ENCODE measurements at regions not wholly inside any gene's neighbourhood (a gene's known extent, or its start where the extent isn't known, plus 50 kb on each side); places are given as distances from the start of the nearest gene placed in this dataset.

DNA sequence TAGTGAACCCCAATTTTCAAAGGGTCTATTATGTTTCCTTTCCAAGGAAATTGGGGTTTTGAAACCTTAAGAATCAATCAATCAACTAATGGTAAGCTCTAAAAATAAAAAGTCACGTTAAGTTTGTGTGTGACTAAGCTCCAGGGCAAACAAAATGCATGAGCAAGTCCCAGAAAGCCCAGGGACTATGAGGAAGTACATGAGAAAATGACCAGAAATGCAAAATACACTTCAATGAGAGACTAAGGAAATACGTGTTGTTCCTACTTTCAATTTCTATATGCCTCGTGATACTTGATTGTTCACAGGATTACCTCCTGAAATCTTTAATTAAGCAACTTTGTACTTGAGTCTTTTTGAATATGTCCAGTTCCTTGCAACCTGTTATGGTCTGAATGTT is 684.4 kb upstream of the SYT4 start:
- no peaks in the 10 kb centered on the region for H3K9me3 ChIP-seq (ENCODE audit: control insufficient read depth, insufficient read depth, low read length)
- ATAC-seq = no peak
- H3K27ac ChIP-seq (ENCODE audit: low read length) = no peak overlapping the region
- H3K36me3 ChIP-seq (ENCODE audit: control insufficient read depth, insufficient read depth, low read length) = no peaks in the 10 kb centered on the region
- Mint-ChIP-seq H3K27ac (no peak overlapping the region), H3K9me3 (peaks cover 2 to 4% of the 10 kb centered on the region in 2 donors), H3K4me1 (no peaks in the 10 kb centered on the region), H3K27me3 (ENCODE audit: low read depth in 2 of 2) (no peaks in the 10 kb centered on the region), H3K36me3 (no peaks in the 10 kb centered on the region), H3K4me3 (no peak overlapping the region)
- no peak overlapping the region for H3K4me3 ChIP-seq (ENCODE audit: low read length)
- H3K4me1 ChIP-seq (ENCODE audit: control insufficient read depth, insufficient read depth, low read length) = no peaks in the 10 kb centered on the region
- TF ChIP-seq, protein P1, sequence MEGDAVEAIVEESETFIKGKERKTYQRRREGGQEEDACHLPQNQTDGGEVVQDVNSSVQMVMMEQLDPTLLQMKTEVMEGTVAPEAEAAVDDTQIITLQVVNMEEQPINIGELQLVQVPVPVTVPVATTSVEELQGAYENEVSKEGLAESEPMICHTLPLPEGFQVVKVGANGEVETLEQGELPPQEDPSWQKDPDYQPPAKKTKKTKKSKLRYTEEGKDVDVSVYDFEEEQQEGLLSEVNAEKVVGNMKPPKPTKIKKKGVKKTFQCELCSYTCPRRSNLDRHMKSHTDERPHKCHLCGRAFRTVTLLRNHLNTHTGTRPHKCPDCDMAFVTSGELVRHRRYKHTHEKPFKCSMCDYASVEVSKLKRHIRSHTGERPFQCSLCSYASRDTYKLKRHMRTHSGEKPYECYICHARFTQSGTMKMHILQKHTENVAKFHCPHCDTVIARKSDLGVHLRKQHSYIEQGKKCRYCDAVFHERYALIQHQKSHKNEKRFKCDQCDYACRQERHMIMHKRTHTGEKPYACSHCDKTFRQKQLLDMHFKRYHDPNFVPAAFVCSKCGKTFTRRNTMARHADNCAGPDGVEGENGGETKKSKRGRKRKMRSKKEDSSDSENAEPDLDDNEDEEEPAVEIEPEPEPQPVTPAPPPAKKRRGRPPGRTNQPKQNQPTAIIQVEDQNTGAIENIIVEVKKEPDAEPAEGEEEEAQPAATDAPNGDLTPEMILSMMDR (IDR thresholded peaks at IDR 0.05) = no peak
- no peaks in the 10 kb centered on the region for H3K27me3 ChIP-seq (ENCODE audit: control insufficient read depth, insufficient read depth, low read length)
- DNase-seq = no peak
- intact Hi-C loops (cut with micrococcal nuclease) = no loop called here
- WGBS (ENCODE audit: insufficient coverage) = 21% methylated on average over 3 of the region's 3 CpGs

DNA sequence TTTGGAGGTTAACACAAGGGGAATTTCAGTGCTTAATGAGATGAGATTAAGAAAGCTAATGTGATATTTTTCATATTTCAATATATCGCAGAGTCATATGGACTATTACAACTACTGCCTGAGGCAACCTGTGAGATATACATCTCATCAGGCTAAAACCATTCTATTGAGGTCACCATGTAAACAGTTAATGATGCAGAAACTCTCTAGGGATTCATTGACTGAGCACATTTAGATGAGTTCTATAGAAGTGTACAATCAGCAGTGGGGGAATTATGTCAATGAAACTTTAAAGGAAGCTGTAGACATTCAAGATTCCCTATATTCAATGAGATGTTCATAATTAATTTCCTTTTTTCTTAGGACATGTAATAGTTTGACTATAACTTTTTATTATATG is 687.4 kb upstream of the SYT4 start:
- H3K27ac Mint-ChIP-seq = no peak overlapping the region
- TF ChIP-seq, protein P1 (IDR thresholded peaks at IDR 0.05) = no peak
- Histone ChIP-seq H3K36me3 (ENCODE audit: control insufficient read depth, insufficient read depth, low read length) (no peaks in the 10 kb centered on the region), H3K4me1 (ENCODE audit: control insufficient read depth, insufficient read depth, low read length) (no peaks in the 10 kb centered on the region), H3K27ac (ENCODE audit: low read length) (no peak overlapping the region), H3K4me3 (ENCODE audit: low read length) (no peak overlapping the region), H3K9me3 (ENCODE audit: control insufficient read depth, insufficient read depth, low read length) (no peaks in the 10 kb centered on the region), H3K27me3 (ENCODE audit: control insufficient read depth, insufficient read depth, low read length) (no peaks in the 10 kb centered on the region)
- intact Hi-C loops (cut with micrococcal nuclease) = no loop called here
- no peak for ATAC-seq
- no peak for DNase-seq
- no peak overlapping the region for H3K4me3 Mint-ChIP-seq
- no peaks in the 10 kb centered on the region for H3K36me3 Mint-ChIP-seq
- no peaks in the 10 kb centered on the region for H3K27me3 Mint-ChIP-seq (ENCODE audit: low read depth in 2 of 2)
- 100% methylated on average over 1 of the region's 1 CpG for WGBS (ENCODE audit: insufficient coverage)
- peaks cover 4% of the 10 kb centered on the region in 2 donors for H3K9me3 Mint-ChIP-seq
- H3K4me1 Mint-ChIP-seq = no peaks in the 10 kb centered on the region

DNA sequence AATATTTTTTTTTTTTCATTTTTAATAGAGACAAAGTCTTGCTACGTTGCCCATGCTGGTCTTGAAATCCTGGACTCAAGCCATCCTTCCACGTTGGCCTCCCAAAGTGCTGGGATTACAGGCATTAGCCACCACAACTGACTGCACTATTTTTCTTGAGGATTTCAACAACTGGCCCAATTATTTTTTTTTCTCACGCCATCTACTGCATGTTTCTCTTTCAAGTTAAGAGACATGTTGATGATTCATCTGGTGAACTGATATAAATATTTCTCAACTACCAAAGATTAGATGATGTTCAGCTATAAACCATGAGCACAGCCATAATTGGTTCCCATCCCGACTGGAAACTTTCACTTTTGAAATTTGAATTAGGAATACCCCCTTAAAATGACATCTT is 688.4 kb upstream of the SYT4 start:
- 61% methylated on average over 3 of the region's 4 CpGs for WGBS (ENCODE audit: insufficient coverage)
- no peak for DNase-seq
- Mint-ChIP-seq H3K27me3 (ENCODE audit: low read depth in 2 of 2) (no peaks in the 10 kb centered on the region), H3K9me3 (peaks cover 4% of the 10 kb centered on the region in 2 donors), H3K27ac (no peak overlapping the region), H3K4me1 (no peaks in the 10 kb centered on the region), H3K36me3 (no peaks in the 10 kb centered on the region), H3K4me3 (no peak overlapping the region)
- TF ChIP-seq, protein P1 (IDR thresholded peaks at IDR 0.05) = no peak
- intact Hi-C loops (cut with micrococcal nuclease) = no loop called here
- no peaks in the 10 kb centered on the region for H3K9me3 ChIP-seq (ENCODE audit: control insufficient read depth, insufficient read depth, low read length)
- H3K36me3 ChIP-seq (ENCODE audit: control insufficient read depth, insufficient read depth, low read length) = no peaks in the 10 kb centered on the region
- H3K4me1 ChIP-seq (ENCODE audit: control insufficient read depth, insufficient read depth, low read length) = no peaks in the 10 kb centered on the region
- no peak overlapping the region for H3K27ac ChIP-seq (ENCODE audit: low read length)
- H3K4me3 ChIP-seq (ENCODE audit: low read length) = no peak overlapping the region
- H3K27me3 ChIP-seq (ENCODE audit: control insufficient read depth, insufficient read depth, low read length) = no peaks in the 10 kb centered on the region
- ATAC-seq = no peak

DNA sequence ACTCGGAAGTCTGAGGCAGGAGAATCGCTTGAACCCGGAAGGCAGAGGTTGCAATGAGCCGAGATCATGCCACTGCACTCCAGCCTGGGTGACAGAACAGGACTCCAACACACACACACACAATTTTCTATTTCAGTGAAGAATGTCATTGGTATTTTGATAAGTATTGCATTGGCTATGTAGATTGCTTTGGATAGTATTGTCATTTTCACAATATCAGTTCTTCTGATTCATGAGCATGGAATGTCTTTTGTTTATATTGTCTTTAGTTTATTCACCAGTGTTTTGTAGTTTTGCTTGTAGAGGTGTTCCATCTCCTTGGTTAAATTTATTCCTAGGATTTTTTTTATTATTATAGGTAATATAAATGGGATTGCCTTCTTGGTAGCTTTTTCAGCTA is 693.4 kb upstream of the SYT4 start:
- Histone ChIP-seq H3K9me3 (ENCODE audit: control insufficient read depth, insufficient read depth, low read length) (no peaks in the 10 kb centered on the region), H3K36me3 (ENCODE audit: control insufficient read depth, insufficient read depth, low read length) (no peaks in the 10 kb centered on the region), H3K4me3 (ENCODE audit: low read length) (no peak overlapping the region), H3K27ac (ENCODE audit: low read length) (no peak overlapping the region), H3K4me1 (ENCODE audit: control insufficient read depth, insufficient read depth, low read length) (no peaks in the 10 kb centered on the region), H3K27me3 (ENCODE audit: control insufficient read depth, insufficient read depth, low read length) (no peaks in the 10 kb centered on the region)
- H3K36me3 Mint-ChIP-seq = no peaks in the 10 kb centered on the region
- WGBS (ENCODE audit: insufficient coverage) = 96% methylated on average over 4 of the region's 4 CpGs
- ATAC-seq = no peak
- no peaks in the 10 kb centered on the region for H3K27me3 Mint-ChIP-seq (ENCODE audit: low read depth in 2 of 2)
- intact Hi-C loops (cut with micrococcal nuclease) = no loop called here
- TF ChIP-seq, protein P1 (IDR thresholded peaks at IDR 0.05) = no peak
- H3K9me3 Mint-ChIP-seq = peaks cover 3 to 4% of the 10 kb centered on the region in 2 donors
- no peaks in the 10 kb centered on the region for H3K4me1 Mint-ChIP-seq
- no peak for DNase-seq
- H3K27ac Mint-ChIP-seq = no peak overlapping the region
- no peak overlapping the region for H3K4me3 Mint-ChIP-seq

Measured in natural killer cell (primary cell).